Vagina (tissue), 2 donors: ENCODE measurements at regions not wholly inside any gene's neighbourhood (a gene's known extent, or its start where the extent isn't known, plus 50 kb on each side); places are given as distances from the start of the nearest gene placed in this dataset.
"Not testable (repeated sequence)": the region's sequence is repeated elsewhere in the genome, so short reads cannot be mapped to it uniquely, and the experiment has no call there.

Experiments
- DNase-seq, 2 donors: peaks; one replicate each; pipeline ENCODE4 v3.0.0-alpha.2; 2017; ENCODE audit errors: extremely low spot score in 2 of 2
- H3K27ac ChIP-seq: fragments of 200-600 bp; sonication (generic); one replicate; pipeline ENCODE4 v1.5.1; 2019
- H3K27me3 ChIP-seq: fragments of 200-600 bp; sonication (generic); one replicate; pipeline ENCODE4 v1.5.1; 2019
- H3K36me3 ChIP-seq, 2 donors: fragments of 200-600 bp; sonication (generic); one replicate each; pipeline ENCODE4 v1.5.1; 2017 to 2019
- H3K4me1 ChIP-seq: fragments of 200-600 bp; sonication (generic); one replicate; pipeline ENCODE4 v1.5.1; 2019
- H3K4me3 ChIP-seq, 2 donors: fragments of 200-600 bp; sonication (generic); 1 replicate in 1 of 2; 2 replicates in 1 of 2; pipeline ENCODE4 v1.5.1; 2016 to 2019
- H3K9me3 ChIP-seq: fragments of 200-600 bp; sonication (generic); one replicate; pipeline ENCODE4 v1.5.1; 2019
- CTCF ChIP-seq, 3 experiments: fragments of 450-650 bp in 2 of 3; fragments of 200-600 bp in 1 of 3; sonication (generic) in 1 of 3; IDR thresholded peaks; one replicate each; pipeline ENCODE4 v1.5.1; 2017 to 2019; ENCODE audit warnings: antibody characterized with exemption in 3 of 3, mild to moderate bottlenecking in 2 of 3, moderate library complexity in 2 of 3
- POLR2A ChIP-seq, 2 donors: fragments of 450-650 bp; IDR thresholded peaks; one replicate each; pipeline ENCODE4 v1.6.1; 2017; ENCODE audit warnings: antibody characterized with exemption in 2 of 2, mild to moderate bottlenecking in 2 of 2, moderate library complexity in 2 of 2
- POLR2AphosphoS5 ChIP-seq, 2 donors: sonication (generic); formaldehyde crosslinking; IDR thresholded peaks; one replicate each; pipeline ENCODE4 v1.9.0; 2017; ENCODE audit warnings: antibody characterized with exemption in 2 of 2, mild to moderate bottlenecking in 2 of 2, low read depth in 1 of 2; ENCODE audit not compliant: insufficient read depth in 1 of 2
- intact Hi-C: fragments of 100-400 bp; cut with DNase I; formaldehyde crosslinking; loops from one replicate; pipeline ENCODE4 v1.15.1; 2023

- H3K27me3 ChIP-seq: no peaks in the 10 kb centered on the region
- H3K4me3 ChIP-seq: no peak overlapping the region
- DNase-seq: no peak
- intact Hi-C loops: no loop called here
- no peak overlapping the region for H3K27ac ChIP-seq
- no peaks in the 10 kb centered on the region for H3K9me3 ChIP-seq
- H3K36me3 ChIP-seq: no peaks in the 10 kb centered on the region
- H3K4me1 ChIP-seq: no peaks in the 10 kb centered on the region
- TF ChIP-seq POLR2AphosphoS5 (IDR thresholded peaks at IDR 0.05; ENCODE audit: insufficient read depth in 1 of 2, low read depth in 1 of 2) (no peak), CTCF (IDR thresholded peaks at IDR 0.05) (no peak), POLR2A (IDR thresholded peaks at IDR 0.05) (no peak)
These were observed 114.3 kb upstream of the MB21D2 start for GRCh38 chr3:193031911-193032310.

- Histone ChIP-seq H3K4me3 (no peak overlapping the region), H3K27ac (no peak overlapping the region), H3K36me3 (no peaks in the 10 kb centered on the region), H3K4me1 (no peaks in the 10 kb centered on the region), H3K27me3 (no peaks in the 10 kb centered on the region), H3K9me3 (no peaks in the 10 kb centered on the region)
- DNase-seq: no peak
- intact Hi-C loops: no loop called here
- TF ChIP-seq POLR2AphosphoS5 (IDR thresholded peaks at IDR 0.05; ENCODE audit: insufficient read depth in 1 of 2, low read depth in 1 of 2) (no peak), CTCF (IDR thresholded peaks at IDR 0.05) (no peak), POLR2A (IDR thresholded peaks at IDR 0.05) (no peak)
These were observed 115.6 kb upstream of the MB21D2 start for GRCh38 chr3:193033226-193033780.

GRCh38 chr3:193037828-193038227, 120.2 kb upstream of the MB21D2 start:
- H3K27ac ChIP-seq, intact Hi-C loops, H3K4me3 ChIP-seq, H3K9me3 ChIP-seq, DNase-seq, H3K27me3 ChIP-seq, H3K36me3 ChIP-seq, H3K4me1 ChIP-seq: not testable (repeated sequence)

GRCh38 chr3:193039058-193039457, 121.4 kb upstream of the MB21D2 start:
- no peaks in the 10 kb centered on the region for H3K4me1 ChIP-seq
- TF ChIP-seq POLR2AphosphoS5 (IDR thresholded peaks at IDR 0.05; ENCODE audit: insufficient read depth in 1 of 2, low read depth in 1 of 2) (no peak), CTCF (IDR thresholded peaks at IDR 0.05) (no peak), POLR2A (IDR thresholded peaks at IDR 0.05) (no peak)
- H3K4me3 ChIP-seq: no peak overlapping the region
- H3K36me3 ChIP-seq: no peaks in the 10 kb centered on the region
- H3K9me3 ChIP-seq: no peaks in the 10 kb centered on the region
- DNase-seq: no peak
- no peak overlapping the region for H3K27ac ChIP-seq
- no peaks in the 10 kb centered on the region for H3K27me3 ChIP-seq
- intact Hi-C loops: no loop called here

GRCh38 chr3:193040836-193041672, 123.4 kb upstream of the MB21D2 start:
- no peak overlapping the region for H3K4me3 ChIP-seq
- TF ChIP-seq POLR2AphosphoS5 (IDR thresholded peaks at IDR 0.05; ENCODE audit: insufficient read depth in 1 of 2, low read depth in 1 of 2): no peak
- no peak for TF ChIP-seq POLR2A (IDR thresholded peaks at IDR 0.05)
- peak; percentile 32 to 57 (median 42) for TF ChIP-seq CTCF (IDR thresholded peaks at IDR 0.05)
- intact Hi-C loops: loop anchor here (2.0 to 5.0 kb wide), 2 partner anchors 124 to 226 kb away; partner anchors contain the start of gene MB21D2
- H3K36me3 ChIP-seq: no peaks in the 10 kb centered on the region
- DNase-seq: no peak
- no peaks in the 10 kb centered on the region for H3K4me1 ChIP-seq
- H3K27ac ChIP-seq: no peak overlapping the region
- H3K27me3 ChIP-seq: no peaks in the 10 kb centered on the region
- no peaks in the 10 kb centered on the region for H3K9me3 ChIP-seq
